NCI-H82 treated with DMSO at 0.1 percent for 48 hours (cell line): ENCODE measurements at regions not wholly inside any gene's neighbourhood (a gene's known extent, or its start where the extent isn't known, plus 50 kb on each side); places are given as distances from the start of the nearest gene placed in this dataset.

Source experiments
- DNase-seq: peaks from one replicate; lab custom pipeline; 2025; ENCODE audit not compliant: unreplicated experiment; lab: John Stamatoyannopoulos, UW

GRCh38 chr9:1462626-1463308 lies 412.6 kb downstream of the DMRT2 start:
- DNase-seq: no peak

- DNase-seq: no peak
Measured at GRCh38 chr9:1469996-1470395, 419.8 kb downstream of the DMRT2 start.

GRCh38 chr9:1473956-1474634 lies 423.9 kb downstream of the DMRT2 start:
- DNase-seq: no peak

- DNase-seq: no peak
Measured at GRCh38 chr9:1474671-1475070, 424.5 kb downstream of the DMRT2 start.

- DNase-seq: no peak
Measured at GRCh38 chr9:1490341-1491232, 440.4 kb downstream of the DMRT2 start.

GRCh38 chr9:1492156-1492555 lies 442.0 kb downstream of the DMRT2 start:
- DNase-seq: no peak

- DNase-seq: no peak
Measured at GRCh38 chr9:1495282-1496030, 445.3 kb downstream of the DMRT2 start.

- no peak for DNase-seq
Measured at GRCh38 chr9:1505489-1505888, 455.3 kb downstream of the DMRT2 start.

GRCh38 chr9:1510712-1511111 lies 460.6 kb downstream of the DMRT2 start:
- no peak for DNase-seq

- DNase-seq: no peak
Measured at GRCh38 chr9:1513105-1513504, 462.9 kb downstream of the DMRT2 start.

- DNase-seq: no peak
Measured at GRCh38 chr9:1514250-1514649, 464.1 kb downstream of the DMRT2 start.

GRCh38 chr9:1514776-1515363 lies 464.7 kb downstream of the DMRT2 start:
- DNase-seq: no peak

- DNase-seq: no peak
Measured at GRCh38 chr9:1515557-1515956, 465.4 kb downstream of the DMRT2 start.

- no peak for DNase-seq
Measured at GRCh38 chr9:1521547-1521946, 471.4 kb downstream of the DMRT2 start.

GRCh38 chr9:1522219-1522767 lies 472.1 kb downstream of the DMRT2 start:
- no peak for DNase-seq

- no peak for DNase-seq
Measured at GRCh38 chr9:1528456-1528855, 478.3 kb downstream of the DMRT2 start.

- DNase-seq: no peak
Measured at GRCh38 chr9:1530696-1531095, 480.5 kb downstream of the DMRT2 start.

GRCh38 chr9:1531424-1531823 lies 481.3 kb downstream of the DMRT2 start:
- DNase-seq: no peak

- DNase-seq: no peak
Measured at GRCh38 chr9:1532171-1532570, 482.0 kb downstream of the DMRT2 start.

GRCh38 chr9:1535051-1535450 lies 480.1 kb upstream of the SMARCA2 start:
- no peak for DNase-seq
